ENCODE measurements at regions not wholly inside any gene's neighbourhood (a gene's known extent, or its start where the extent isn't known, plus 50 kb on each side); places are given as distances from the start of the nearest gene placed in this dataset.

DNA sequence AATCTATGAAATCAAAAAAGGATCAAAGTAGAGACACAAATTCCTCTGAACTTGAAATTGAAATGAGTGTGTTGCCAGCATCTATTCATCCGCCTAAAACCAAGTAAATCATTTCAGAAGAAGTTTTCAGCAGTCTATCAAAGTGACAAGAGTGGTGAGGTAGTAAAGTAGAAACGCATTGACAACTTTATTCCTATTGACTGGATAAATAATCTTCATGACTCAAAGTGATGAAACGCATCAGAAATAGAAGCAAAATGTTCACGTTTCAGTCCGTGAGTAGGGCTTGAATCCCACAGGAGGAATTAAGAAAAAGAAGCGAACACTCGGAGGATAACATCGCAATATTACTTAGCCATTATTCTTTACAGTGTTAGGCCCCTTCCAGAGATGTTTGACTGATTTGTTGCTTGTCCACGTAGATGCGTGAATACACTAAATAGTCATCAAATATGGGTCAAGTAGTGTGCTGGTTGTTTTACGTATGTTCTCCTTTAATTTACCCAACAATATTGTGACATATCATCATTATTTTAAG lies 314.4 kb downstream of the PLK2 start:
- no peak for FAIRE-seq

- FAIRE-seq, result no peak
Measured at GRCh38 chr5:58143727-58144126, 316.2 kb downstream of the PLK2 start.

- no peak for FAIRE-seq
Measured at GRCh38 chr5:58143181-58143580, 316.7 kb downstream of the PLK2 start.

DNA sequence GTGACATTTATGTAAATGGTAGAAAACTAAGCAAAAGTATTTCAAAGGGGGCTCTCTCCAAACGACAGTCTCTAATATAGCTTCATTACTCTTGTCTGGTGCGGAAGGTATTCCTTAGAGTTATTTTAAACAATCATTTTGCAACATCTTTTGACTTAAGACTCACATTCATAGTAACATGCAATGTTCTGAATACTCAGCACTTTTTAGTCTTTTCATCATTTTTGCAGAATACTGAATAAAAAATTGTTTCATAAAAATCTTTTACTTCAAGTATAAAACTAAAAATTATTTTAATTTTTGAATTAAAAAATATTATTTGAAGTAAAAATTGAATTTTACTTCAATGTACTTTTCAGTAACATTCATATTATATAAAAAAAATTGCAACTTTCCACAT lies 321.1 kb downstream of the PLK2 start:
- peak; percentile 13 for FAIRE-seq

DNA sequence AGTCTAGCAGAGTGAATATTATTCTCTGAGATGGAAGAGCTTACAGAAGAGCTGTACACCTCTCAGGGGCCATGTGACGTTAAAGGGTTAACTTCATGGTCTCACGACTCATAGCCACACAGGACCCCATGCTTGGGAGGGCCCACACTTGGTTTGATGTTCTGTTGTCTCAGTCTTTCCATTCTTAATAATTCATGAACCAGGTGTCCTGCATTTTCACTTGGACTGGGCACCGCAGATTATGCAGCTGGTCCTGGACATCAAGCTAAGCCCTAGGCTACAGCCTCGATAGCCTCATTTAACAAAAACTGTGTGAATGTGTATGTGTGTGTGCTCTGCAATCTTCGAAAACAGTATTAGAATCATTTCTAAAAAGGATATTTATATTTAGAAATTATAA lies 323.5 kb downstream of the PLK2 start:
- FAIRE-seq, result no peak

DNA sequence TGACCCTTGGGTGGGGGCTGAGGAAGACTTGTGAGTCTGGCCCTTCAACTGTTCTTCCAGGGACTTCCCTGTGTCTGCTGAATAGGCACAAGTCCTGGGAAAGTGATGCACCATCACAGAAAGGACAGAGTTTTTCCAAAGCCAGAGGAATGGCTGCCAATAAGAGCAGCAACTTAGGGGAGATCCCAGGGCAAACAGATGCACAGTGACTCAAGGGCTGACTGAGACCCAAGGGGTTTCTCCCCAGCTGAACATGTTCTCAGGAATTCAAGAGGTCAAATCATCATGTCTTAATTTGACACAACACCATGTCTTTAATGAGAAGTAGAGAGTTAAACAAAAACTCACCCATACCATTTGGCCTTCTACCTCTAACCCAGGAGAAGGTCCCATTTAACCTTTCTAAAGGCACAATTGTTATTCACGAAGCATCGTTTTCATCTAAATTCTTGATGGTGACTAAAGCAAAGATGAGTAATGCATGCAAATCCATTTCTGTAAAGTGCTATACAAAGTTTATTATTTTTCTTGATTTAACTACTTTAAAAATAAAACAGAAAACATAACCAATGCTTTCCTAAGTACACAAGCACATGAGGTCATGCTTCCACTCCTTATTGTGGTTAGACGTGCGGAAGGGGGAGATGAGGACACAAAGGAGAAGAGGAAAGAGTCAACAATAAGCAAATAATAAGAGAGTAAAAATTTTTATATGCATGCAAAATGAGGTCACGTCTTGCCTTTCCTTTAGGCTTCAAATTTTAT lies 324.1 kb downstream of the PLK2 start:
- no peak for FAIRE-seq

DNA sequence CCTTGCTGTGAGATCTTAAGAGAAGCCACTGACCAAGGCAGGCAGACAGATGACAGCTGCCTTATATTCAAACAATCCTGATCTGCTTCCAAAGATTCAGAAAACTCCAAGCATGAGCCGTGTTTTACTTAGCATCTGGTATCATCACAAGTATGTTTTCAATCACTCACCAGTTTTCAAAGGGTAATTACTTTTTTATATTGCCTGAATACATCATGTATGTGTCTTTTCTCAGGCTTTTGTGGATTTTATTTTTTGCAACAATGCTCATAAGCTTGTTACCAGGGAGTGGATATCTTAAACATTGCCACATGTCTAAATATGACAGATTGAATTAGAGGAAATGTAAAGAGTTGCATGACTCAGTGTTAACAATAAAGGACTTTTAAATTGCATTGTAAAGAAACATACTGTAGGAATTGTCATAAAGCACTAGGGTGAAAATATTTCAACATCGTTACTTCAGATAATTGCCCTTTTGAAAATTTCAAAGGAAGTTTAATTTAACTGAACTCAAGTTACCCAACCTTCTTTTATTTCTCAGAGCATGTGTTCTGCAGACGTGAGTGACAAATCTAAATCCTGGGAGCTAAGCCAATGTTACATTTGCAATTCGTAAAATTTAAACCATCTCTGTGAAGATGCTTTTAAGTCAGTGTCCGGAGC lies 326.1 kb downstream of the PLK2 start:
- FAIRE-seq, result peak; percentile 64

DNA sequence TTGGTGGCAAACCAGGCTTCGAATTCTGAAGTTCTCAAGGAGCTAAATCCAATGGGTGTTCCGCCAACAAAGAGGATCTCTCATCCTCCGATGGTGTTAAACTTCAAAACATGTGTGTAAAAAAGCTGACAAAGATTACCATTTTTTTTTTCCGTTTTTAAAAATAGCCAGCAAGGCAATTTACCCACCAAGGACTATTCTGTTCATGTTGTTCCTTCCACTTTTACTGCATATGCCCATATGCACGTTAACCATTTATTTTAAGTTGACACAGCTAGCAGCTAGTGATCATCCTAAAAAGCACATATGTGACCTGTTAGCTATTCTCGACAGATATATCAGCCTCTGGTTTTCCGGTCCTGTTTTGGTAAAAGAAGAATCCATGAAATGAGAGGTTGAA lies 326.7 kb downstream of the PLK2 start:
- peak; percentile 69 for FAIRE-seq

- FAIRE-seq, result peak; percentile 47
Measured at GRCh38 chr5:58127255-58128220, 332.3 kb downstream of the PLK2 start.

- no peak for FAIRE-seq
Measured at GRCh38 chr5:58123501-58123900, 336.4 kb downstream of the PLK2 start.

DNA sequence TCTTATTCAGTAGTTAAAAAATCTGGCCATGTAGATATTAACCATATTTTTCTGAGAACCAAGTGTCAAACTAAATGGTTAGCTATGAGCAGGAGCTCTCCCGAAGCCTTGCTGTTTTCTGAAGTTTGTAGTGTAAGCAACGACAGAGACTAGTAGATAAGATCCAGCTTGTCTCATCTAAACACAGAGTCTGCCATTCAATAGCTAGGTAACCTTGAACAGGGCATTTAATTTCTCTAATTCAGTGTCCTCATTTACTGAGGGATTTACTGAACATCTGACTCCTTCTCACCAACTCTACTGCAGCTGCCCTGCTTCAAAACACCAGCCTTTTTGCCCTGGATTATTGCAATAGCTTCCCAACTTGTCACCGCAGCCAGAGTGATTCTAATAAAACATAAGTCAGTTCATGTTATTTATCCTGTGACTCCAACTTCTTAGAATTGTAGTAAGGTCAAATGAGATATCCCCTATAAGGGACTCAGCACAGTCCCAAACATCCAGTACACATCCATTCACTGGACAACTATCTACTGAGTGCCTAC lies 337.0 kb downstream of the PLK2 start:
- peak; percentile 60 for FAIRE-seq

DNA sequence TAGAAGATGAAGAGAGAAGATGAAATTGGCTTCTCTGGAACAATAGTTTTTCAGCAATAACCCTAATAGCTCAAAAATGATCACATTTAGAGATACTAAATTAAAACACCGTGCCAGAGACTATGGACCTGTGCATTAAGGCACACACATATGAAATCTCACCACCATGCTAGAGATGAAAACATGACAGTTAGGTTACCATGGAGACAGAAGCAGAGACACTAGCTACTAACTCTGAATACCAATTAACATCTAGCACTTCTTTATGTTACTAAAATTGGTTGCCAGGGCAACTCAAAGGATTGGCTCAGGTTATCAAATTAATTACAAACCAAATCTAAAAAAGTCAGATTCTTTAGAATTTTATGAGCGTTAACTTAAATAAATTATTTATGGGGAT lies 337.7 kb downstream of the PLK2 start:
- FAIRE-seq, result peak; percentile 75

DNA sequence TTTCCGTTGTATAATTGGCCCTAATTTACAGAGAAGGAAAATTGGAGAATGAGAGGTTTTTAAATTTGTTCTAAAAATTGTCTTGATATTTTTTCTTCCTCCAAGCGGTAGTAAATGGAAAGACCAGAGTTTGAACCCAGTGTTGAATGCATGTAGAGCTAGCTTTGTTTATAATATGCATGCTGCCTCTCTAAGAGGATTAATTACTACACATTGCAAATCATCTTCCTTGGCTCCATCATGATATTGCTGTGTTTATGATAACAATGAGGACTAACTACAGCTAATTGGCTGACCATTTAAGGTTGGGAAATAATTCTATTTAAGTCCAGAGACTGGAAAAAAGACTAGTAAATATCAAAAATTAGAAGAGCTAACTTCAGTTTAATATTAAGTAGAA lies 338.5 kb downstream of the PLK2 start:
- FAIRE-seq, result no peak

DNA sequence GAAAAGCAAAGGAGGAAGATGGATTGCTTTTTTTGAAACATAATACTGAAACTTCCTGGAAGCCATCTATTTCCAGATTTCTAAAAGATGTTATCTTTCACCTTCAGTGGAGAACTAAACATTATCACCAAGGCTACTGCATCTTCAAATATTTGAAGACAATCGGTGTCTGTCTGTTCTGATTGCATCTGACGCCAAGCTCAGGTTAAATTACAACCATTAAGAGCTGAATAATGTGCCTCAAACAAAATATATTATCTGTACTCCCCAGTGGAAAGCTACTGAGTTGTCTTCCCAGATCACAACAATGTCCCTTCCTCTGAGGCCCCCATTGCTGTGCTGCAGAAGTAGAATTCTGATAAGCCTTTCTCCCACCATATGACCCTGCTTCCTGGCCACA lies 342.3 kb downstream of the PLK2 start:
- FAIRE-seq, result peak; percentile 86

DNA sequence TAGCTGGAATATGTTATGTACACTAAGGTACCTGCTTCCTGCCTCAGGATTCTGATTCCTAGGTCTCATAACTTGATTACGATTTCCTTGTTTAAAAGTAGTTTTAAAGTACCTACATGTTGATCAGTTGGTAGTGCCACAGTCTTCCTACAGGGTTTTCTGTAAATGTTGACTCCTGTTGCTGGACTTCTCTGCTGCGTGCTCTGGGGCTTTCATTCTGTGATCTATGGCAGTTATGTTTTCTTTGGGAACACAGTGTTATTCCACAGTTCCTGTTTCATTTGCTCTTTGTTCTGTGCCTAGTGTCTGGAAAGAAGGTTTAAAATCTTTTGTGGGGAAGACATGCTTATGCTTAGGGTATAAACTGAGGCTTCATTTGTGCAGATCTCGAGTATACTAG lies 343.5 kb downstream of the PLK2 start:
- peak; percentile 55 for FAIRE-seq

- no peak for FAIRE-seq
Measured at GRCh38 chr5:58115811-58116210, 344.1 kb downstream of the PLK2 start.

GRCh38 chr5:58114324-58114723 lies 345.6 kb downstream of the PLK2 start:
- FAIRE-seq, result no peak

DNA sequence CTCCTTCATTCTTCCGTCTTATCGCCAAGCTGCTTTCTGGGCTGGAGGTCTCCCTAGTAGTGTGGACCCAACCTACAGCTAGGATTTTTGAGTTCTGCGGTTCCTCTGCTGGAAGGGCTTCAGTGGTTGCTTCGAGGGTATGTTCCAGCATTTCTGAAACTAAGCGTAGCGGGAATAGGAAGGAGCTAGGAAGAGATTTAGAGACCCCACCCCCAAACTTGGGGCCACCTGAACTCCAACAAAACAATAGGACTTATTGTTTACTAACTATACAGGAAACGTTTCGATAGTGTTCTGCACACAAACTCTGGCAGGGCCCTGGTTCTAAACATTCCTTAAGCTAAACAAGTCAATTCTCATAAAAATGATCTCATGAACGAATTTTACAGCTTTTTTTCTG lies 346.7 kb downstream of the PLK2 start:
- FAIRE-seq, result no peak

GRCh38 chr5:58108511-58108910 lies 351.4 kb downstream of the PLK2 start:
- no peak for FAIRE-seq

GRCh38 chr5:58107704-58108103 lies 352.2 kb downstream of the PLK2 start:
- FAIRE-seq, result peak; percentile 5

- no peak for FAIRE-seq
Measured at GRCh38 chr5:58106754-58107410, 353.0 kb downstream of the PLK2 start.

DNA sequence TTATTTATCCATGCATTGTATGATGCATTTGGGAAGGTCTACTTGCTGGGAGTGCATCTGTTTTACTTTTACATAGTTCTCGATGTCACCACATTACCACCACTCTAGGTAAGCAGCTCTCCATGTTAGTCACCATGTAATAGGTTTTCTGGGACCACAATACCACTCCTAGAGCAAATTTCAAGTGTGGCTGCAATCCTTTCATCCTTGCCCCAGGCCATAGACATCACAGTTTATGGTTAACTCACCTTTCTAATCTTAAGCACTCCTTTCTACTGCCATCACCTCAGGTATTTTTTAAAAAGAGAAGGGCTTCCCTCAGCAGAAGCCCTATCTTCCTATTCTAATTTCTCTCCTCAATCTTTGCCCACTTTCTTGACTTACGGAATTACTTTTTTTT lies 354.1 kb downstream of the PLK2 start:
- FAIRE-seq, result no peak
